ENCODE measurements at regions not wholly inside any gene's neighbourhood (a gene's known extent, or its start where the extent isn't known, plus 50 kb on each side); places are given as distances from the start of the nearest gene placed in this dataset.
A peak's percentile ranks its signal among the peaks of the same experiment; 100 is the strongest.

GRCh38 chrX:63530654-63531053 is 179.5 kb upstream of the SPIN4 start:
- H2BK5ac ChIP-seq (ENCODE audit: low read depth, low read length), result no peak overlapping the region
- no peak overlapping the region for H2AFZ ChIP-seq (ENCODE audit: low read length)
- H2BK12ac ChIP-seq (ENCODE audit: low read depth, low read length), result no peak overlapping the region
- H3K23ac ChIP-seq (ENCODE audit: insufficient read length), result no peak overlapping the region
- 92% methylated on average over 1 of the region's 1 CpG; no CpG with 5 or more reads in 1 of the 2 experiments for WGBS, 2 experiments (ENCODE audit: extremely low coverage in 1 of 2, insufficient coverage in 1 of 2, insufficient read length in 1 of 2, insufficient replicate concordance in 2 of 2, low coverage in 1 of 2, low lambda C conversion rate in 2 of 2, missing lambda C conversion rate in 1 of 2)
- FAIRE-seq (peak; percentile 19), DNase-seq (ENCODE audit: low read depth in 1 of 2, low spot score in 2 of 2) (no peak)
- H2BK15ac ChIP-seq (ENCODE audit: low read length), result no peak overlapping the region
- POLR2A ChIA-PET (ENCODE audit: partially characterized antibody), result no interaction called here
- H3K56ac ChIP-seq (replicated peaks; ENCODE audit: insufficient read length, low read depth, low read length), result no peak overlapping the region
- CTCF ChIA-PET (ENCODE audit: partially characterized antibody), result no interaction called here
- no peak overlapping the region for H3K4ac ChIP-seq (replicated peaks; ENCODE audit: insufficient read length, low read depth, low read length)
- H3K18ac ChIP-seq (ENCODE audit: extremely low read depth, low read length), result no peak overlapping the region
- no peak overlapping the region for H4K91ac ChIP-seq (replicated peaks; ENCODE audit: insufficient read length, low read length)
- no peaks in the 10 kb centered on the region for H3K9me3 ChIP-seq (ENCODE audit: insufficient read depth in 2 of 2, low read depth in 1 of 2, low read length in 1 of 2)
- H3K4me2 ChIP-seq (ENCODE audit: insufficient read depth in 1 of 2, low read depth in 2 of 2, low read length in 2 of 2), result no peak overlapping the region
- H3K27me3 ChIP-seq (replicated peaks in 1 of 4; ENCODE audit: control insufficient read depth in 3 of 4, extremely low read depth in 1 of 4, insufficient read depth in 3 of 4, low read length in 3 of 4), result no peaks in the 10 kb centered on the region
- no peak overlapping the region for H2BK120ac ChIP-seq (replicated peaks; ENCODE audit: low read depth, low read length)
- no peak overlapping the region for H3K9ac ChIP-seq (replicated peaks in 1 of 4; ENCODE audit: extremely low read depth in 1 of 4, low read depth in 3 of 4, low read length in 3 of 4)
- H3K14ac ChIP-seq (ENCODE audit: insufficient read length), result no peak overlapping the region
- no peaks in the 10 kb centered on the region for H3K79me1 ChIP-seq (ENCODE audit: low read depth, low read length)
- no peak overlapping the region for H3K27ac ChIP-seq (ENCODE audit: low read depth, low read length)
- TF ChIP-seq CHD2 (IDR thresholded peaks at IDR 0.05; ENCODE audit: low read length) (no peak), CBX8 (IDR thresholded peaks at IDR 0.05; ENCODE audit: borderline replicate concordance, low read depth, low read length) (no peak), EGR1 (IDR thresholded peaks at IDR 0.05; ENCODE audit: borderline replicate concordance, low read depth, low read length) (no peak)
- no peaks in the 10 kb centered on the region for H3K23me2 ChIP-seq (ENCODE audit: low read depth, low read length)
- no peaks in the 10 kb centered on the region for H4K20me1 ChIP-seq (replicated peaks in 1 of 2; ENCODE audit: control insufficient read depth in 1 of 2, insufficient read depth in 2 of 2, low read length in 2 of 2)
- no peaks in the 10 kb centered on the region for H3K36me3 ChIP-seq (ENCODE audit: control insufficient read depth in 2 of 4, insufficient read depth in 4 of 4, low read length in 3 of 4)
- H4K5ac ChIP-seq (ENCODE audit: insufficient read length, low read depth, low read length), result no peak overlapping the region
- no peak overlapping the region for H3K4me3 ChIP-seq (ENCODE audit: extremely low read depth in 1 of 4, insufficient read depth in 2 of 4, low read depth in 3 of 4, low read length in 4 of 4)
- H2BK20ac ChIP-seq (ENCODE audit: low read length), result no peak overlapping the region
- no peak overlapping the region for H2AK5ac ChIP-seq (ENCODE audit: low read depth, low read length)
- peaks cover 0 to 3% of the 10 kb centered on the region in 2 experiments; a peak in 2 of 4 replicates for H3K79me2 ChIP-seq (ENCODE audit: control insufficient read depth in 1 of 2, insufficient read depth in 2 of 2, low read length in 2 of 2)
- H3K4me1 ChIP-seq (replicated peaks in 1 of 4; ENCODE audit: control insufficient read depth in 3 of 4, insufficient read depth in 4 of 4, low read length in 3 of 4), result no peaks in the 10 kb centered on the region
- no peak overlapping the region for H4K8ac ChIP-seq (ENCODE audit: extremely low read depth, insufficient read depth, low read length)
